ENCODE measurements at regions not wholly inside any gene's neighbourhood (a gene's known extent, or its start where the extent isn't known, plus 50 kb on each side); places are given as distances from the start of the nearest gene placed in this dataset.
A peak's percentile ranks its signal among the peaks of the same experiment; 100 is the strongest.

DNA sequence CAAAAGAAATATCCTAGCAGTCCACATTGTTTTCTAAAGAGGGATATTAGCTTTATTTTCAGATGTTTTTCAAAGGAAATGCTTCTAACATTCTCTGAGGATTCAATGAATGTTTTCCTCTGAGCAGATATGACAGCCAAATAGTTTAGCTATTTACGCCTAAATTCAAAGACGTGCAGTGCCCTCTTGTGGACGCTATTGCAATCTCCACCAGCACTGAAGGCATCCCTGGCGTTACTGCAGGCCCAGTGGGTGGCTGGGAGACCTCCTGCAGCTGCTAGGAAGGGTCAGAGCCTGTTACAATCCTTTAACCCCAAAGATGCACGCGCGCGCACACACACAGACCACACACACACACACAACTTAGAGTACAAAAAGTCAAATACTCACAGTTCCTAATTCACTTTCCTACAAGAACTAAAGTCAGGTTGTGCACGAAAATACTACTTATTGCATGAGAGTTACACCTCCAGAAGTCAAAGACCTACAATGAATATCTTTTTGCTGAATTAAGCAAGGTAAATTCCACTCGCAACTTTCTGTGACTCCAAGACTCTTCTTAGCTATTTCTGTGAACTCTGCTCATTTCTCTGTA lies 589.3 kb upstream of the TMEM132C start:
- ChIA-PET POLR2A (no interaction called here), CTCF (interaction anchor here (0.7 to 1.2 kb wide), 6 partner anchors 11 to 1608 kb away, joined by 3 to 4 read pairs (median 3); no protein-coding TSS in a partner anchor)
- H3K27ac ChIP-seq (ENCODE audit: low read length in 2 of 2) = no peak overlapping the region
- Mint-ChIP-seq H3K4me3 (no peak overlapping the region), H3K9me3 (ENCODE audit: insufficient read depth) (no peaks in the 10 kb centered on the region), H3K27ac (no peak overlapping the region), H3K27me3 (no peaks in the 10 kb centered on the region), H3K4me1 (no peaks in the 10 kb centered on the region)
- intact Hi-C loops (cut with micrococcal nuclease) = no loop called here
- ATAC-seq (ENCODE audit: low read depth) = no peak
- no peak overlapping the region for H2AFZ ChIP-seq (ENCODE audit: insufficient read depth, low read depth, low read length, poor library complexity, severe bottlenecking)
- H3K4me3 ChIP-seq (ENCODE audit: control extremely low read depth in 1 of 5, extremely low read depth in 1 of 5, insufficient read depth in 1 of 5, low read depth in 2 of 5, low read length in 4 of 5) = no peak overlapping the region
- DNase-seq = peak; percentile 27
- no peak overlapping the region for H3K4me2 ChIP-seq (replicated peaks; ENCODE audit: low read depth, low read length, poor library complexity, severe bottlenecking)
- no peaks in the 10 kb centered on the region for H3K79me2 ChIP-seq (ENCODE audit: control insufficient read depth, insufficient read depth, low read length)
- no peak for TF ChIP-seq EZH2 (IDR thresholded peaks at IDR 0.05; ENCODE audit: borderline replicate concordance, insufficient read depth, low read depth, low read length, poor library complexity, severe bottlenecking)
- TF ChIP-seq CTCF (IDR thresholded peaks at IDR 0.05) = peak; percentile 53
- 37% methylated on average over 9 of the region's 10 CpGs for WGBS (ENCODE audit: insufficient coverage)
- no peaks in the 10 kb centered on the region for H4K20me1 ChIP-seq (ENCODE audit: control insufficient read depth, insufficient read depth, low read length, poor library complexity, severe bottlenecking)
- no peak overlapping the region for H3K9ac ChIP-seq (ENCODE audit: low read length)
- no peaks in the 10 kb centered on the region for H3K36me3 ChIP-seq (replicated peaks in 1 of 2; ENCODE audit: control extremely low read depth in 1 of 2, control insufficient read depth in 1 of 2, extremely low read depth in 1 of 2, insufficient read depth in 2 of 2, low read length in 1 of 2)
- no peaks in the 10 kb centered on the region for H3K9me3 ChIP-seq (ENCODE audit: control extremely low read depth in 1 of 3, control insufficient read depth in 2 of 3, insufficient read depth in 1 of 3, low read length in 2 of 3)
- H3K4me1 ChIP-seq (ENCODE audit: control insufficient read depth in 2 of 2, insufficient read depth in 2 of 2, low read length in 2 of 2) = no peaks in the 10 kb centered on the region
- H3K27me3 ChIP-seq (replicated peaks in 1 of 4; ENCODE audit: control extremely low read depth in 1 of 4, control insufficient read depth in 3 of 4, insufficient read depth in 4 of 4, low read length in 3 of 4) = no peaks in the 10 kb centered on the region

DNA sequence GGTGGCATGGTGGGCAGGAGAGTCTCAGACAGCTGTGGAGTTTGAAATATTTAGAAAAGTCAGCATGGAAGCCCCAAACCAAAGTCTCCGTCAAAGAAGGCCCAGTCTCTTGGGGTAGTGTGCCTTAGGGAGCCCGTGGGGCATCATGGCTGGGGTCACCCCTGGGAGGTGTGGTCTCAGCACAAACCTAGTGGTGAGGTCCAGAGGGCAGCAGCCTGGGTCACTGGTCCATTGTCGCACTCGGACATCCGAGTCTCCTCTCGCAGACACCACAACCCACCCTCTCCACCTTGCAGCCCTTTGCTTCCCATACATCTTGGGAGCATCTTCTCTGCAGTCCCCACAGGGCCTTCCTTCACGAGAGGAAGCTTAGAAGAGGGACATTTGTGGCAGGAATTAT lies 588.0 kb upstream of the TMEM132C start:
- Mint-ChIP-seq H3K27me3 (no peaks in the 10 kb centered on the region), H3K4me3 (no peak overlapping the region), H3K4me1 (no peaks in the 10 kb centered on the region), H3K27ac (no peak overlapping the region), H3K9me3 (ENCODE audit: insufficient read depth) (no peaks in the 10 kb centered on the region)
- ChIA-PET POLR2A (no interaction called here), CTCF (no interaction called here)
- Histone ChIP-seq H4K20me1 (ENCODE audit: control insufficient read depth, insufficient read depth, low read length, poor library complexity, severe bottlenecking) (no peaks in the 10 kb centered on the region), H2AFZ (ENCODE audit: insufficient read depth, low read depth, low read length, poor library complexity, severe bottlenecking) (no peak overlapping the region), H3K27ac (ENCODE audit: low read length in 2 of 2) (no peak overlapping the region), H3K9ac (ENCODE audit: low read length) (no peak overlapping the region), H3K4me1 (ENCODE audit: control insufficient read depth in 2 of 2, insufficient read depth in 2 of 2, low read length in 2 of 2) (no peaks in the 10 kb centered on the region), H3K36me3 (replicated peaks in 1 of 2; ENCODE audit: control extremely low read depth in 1 of 2, control insufficient read depth in 1 of 2, extremely low read depth in 1 of 2, insufficient read depth in 2 of 2, low read length in 1 of 2) (no peaks in the 10 kb centered on the region), H3K27me3 (replicated peaks in 1 of 4; ENCODE audit: control extremely low read depth in 1 of 4, control insufficient read depth in 3 of 4, insufficient read depth in 4 of 4, low read length in 3 of 4) (no peaks in the 10 kb centered on the region), H3K79me2 (ENCODE audit: control insufficient read depth, insufficient read depth, low read length) (no peaks in the 10 kb centered on the region), H3K4me3 (ENCODE audit: control extremely low read depth in 1 of 5, extremely low read depth in 1 of 5, insufficient read depth in 1 of 5, low read depth in 2 of 5, low read length in 4 of 5) (no peak overlapping the region), H3K9me3 (ENCODE audit: control extremely low read depth in 1 of 3, control insufficient read depth in 2 of 3, insufficient read depth in 1 of 3, low read length in 2 of 3) (no peaks in the 10 kb centered on the region), H3K4me2 (replicated peaks; ENCODE audit: low read depth, low read length, poor library complexity, severe bottlenecking) (no peak overlapping the region)
- TF ChIP-seq EZH2 (IDR thresholded peaks at IDR 0.05; ENCODE audit: borderline replicate concordance, insufficient read depth, low read depth, low read length, poor library complexity, severe bottlenecking) = no peak
- TF ChIP-seq CTCF (IDR thresholded peaks at IDR 0.05) = no peak
- 75% methylated on average over 7 of the region's 7 CpGs for WGBS (ENCODE audit: insufficient coverage)
- intact Hi-C loops (cut with micrococcal nuclease) = no loop called here
- no peak for ATAC-seq (ENCODE audit: low read depth)
- DNase-seq = no peak

Data from B cell (primary cell).